Uterus (tissue), 2 donors: ENCODE measurements at regions not wholly inside any gene's neighbourhood (a gene's known extent, or its start where the extent isn't known, plus 50 kb on each side); places are given as distances from the start of the nearest gene placed in this dataset.

Experiments
- POLR2A ChIP-seq, 2 donors: fragments of 450-650 bp; IDR thresholded peaks; one replicate each; pipeline ENCODE4 v1.6.1; 2016; ENCODE audit warnings: antibody characterized with exemption in 2 of 2, mild to moderate bottlenecking in 1 of 2, moderate library complexity in 1 of 2
- TF ChIP-seq, protein P1 (sequence below), 4 experiments: fragments of 200-600 bp in 2 of 4; fragments of 450-650 bp in 2 of 4; sonication (generic) in 2 of 4; IDR thresholded peaks; one replicate each; pipeline ENCODE4 v1.5.1; 2016 to 2019; ENCODE audit warnings: antibody characterized with exemption in 4 of 4, mild to moderate bottlenecking in 2 of 4, moderate library complexity in 1 of 4

DNA sequence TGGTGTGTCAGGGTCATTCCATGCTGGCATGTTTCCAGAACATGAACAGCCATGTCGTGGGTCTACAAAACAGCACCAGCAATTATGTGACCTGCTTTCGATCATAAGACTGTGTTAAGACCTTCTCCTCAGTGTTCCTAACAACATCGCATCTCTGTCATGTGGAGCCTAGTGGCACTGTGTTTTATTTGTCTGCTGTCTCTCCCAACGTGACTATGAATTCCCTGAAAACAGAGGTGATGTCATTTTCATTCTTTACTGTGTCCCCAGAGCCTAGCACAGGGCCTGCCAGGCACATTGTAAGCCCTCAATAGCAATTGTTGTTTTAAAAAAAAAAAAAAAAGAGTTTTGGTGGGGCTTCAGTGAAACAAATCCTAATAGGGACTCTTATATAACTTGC is 94.2 kb upstream of the IL12A start:
- TF ChIP-seq, protein P1, sequence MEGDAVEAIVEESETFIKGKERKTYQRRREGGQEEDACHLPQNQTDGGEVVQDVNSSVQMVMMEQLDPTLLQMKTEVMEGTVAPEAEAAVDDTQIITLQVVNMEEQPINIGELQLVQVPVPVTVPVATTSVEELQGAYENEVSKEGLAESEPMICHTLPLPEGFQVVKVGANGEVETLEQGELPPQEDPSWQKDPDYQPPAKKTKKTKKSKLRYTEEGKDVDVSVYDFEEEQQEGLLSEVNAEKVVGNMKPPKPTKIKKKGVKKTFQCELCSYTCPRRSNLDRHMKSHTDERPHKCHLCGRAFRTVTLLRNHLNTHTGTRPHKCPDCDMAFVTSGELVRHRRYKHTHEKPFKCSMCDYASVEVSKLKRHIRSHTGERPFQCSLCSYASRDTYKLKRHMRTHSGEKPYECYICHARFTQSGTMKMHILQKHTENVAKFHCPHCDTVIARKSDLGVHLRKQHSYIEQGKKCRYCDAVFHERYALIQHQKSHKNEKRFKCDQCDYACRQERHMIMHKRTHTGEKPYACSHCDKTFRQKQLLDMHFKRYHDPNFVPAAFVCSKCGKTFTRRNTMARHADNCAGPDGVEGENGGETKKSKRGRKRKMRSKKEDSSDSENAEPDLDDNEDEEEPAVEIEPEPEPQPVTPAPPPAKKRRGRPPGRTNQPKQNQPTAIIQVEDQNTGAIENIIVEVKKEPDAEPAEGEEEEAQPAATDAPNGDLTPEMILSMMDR (IDR thresholded peaks at IDR 0.05): no peak
- TF ChIP-seq POLR2A (IDR thresholded peaks at IDR 0.05): no peak
